Spleen (tissue), 11 donors: ENCODE measurements at regions not wholly inside any gene's neighbourhood (a gene's known extent, or its start where the extent isn't known, plus 50 kb on each side); places are given as distances from the start of the nearest gene placed in this dataset.

Experiments used
- DNase-seq: peaks from one replicate; pipeline ENCODE4 v3.0.0-alpha.2; 2020
- H3K27ac ChIP-seq, 8 donors: fragments of 200-600 bp; sonication (generic) in 7 of 8; 1 replicate in 4 of 8; 2 replicates in 4 of 8; pipeline versions ENCODE4 v1.5.0 to v1.8.0; 2016 to 2021; ENCODE audit warnings: inconsistent platforms in 4 of 8, mild to moderate bottlenecking in 4 of 8, moderate library complexity in 1 of 8
- H3K27me3 ChIP-seq, 7 donors: fragments of 200-600 bp; sonication (generic) in 6 of 7; replicated peaks in 1 of 7; 1 replicate in 4 of 7; 2 replicates in 3 of 7; pipeline versions ENCODE4 v1.5.0 to v1.8.0; 2016 to 2021; ENCODE audit warnings: inconsistent platforms in 3 of 7, mild to moderate bottlenecking in 1 of 7
- H3K36me3 ChIP-seq, 6 donors: fragments of 200-600 bp; sonication (generic) in 5 of 6; 1 replicate in 4 of 6; 2 replicates in 2 of 6; pipeline versions ENCODE4 v1.5.0 to v1.8.0; 2016 to 2021; ENCODE audit warnings: inconsistent platforms in 2 of 6
- H3K4me1 ChIP-seq, 6 donors: fragments of 200-600 bp; sonication (generic) in 5 of 6; 1 replicate in 3 of 6; 2 replicates in 3 of 6; pipeline versions ENCODE4 v1.5.0 to v1.8.0; 2016 to 2021; ENCODE audit warnings: inconsistent platforms in 3 of 6
- H3K4me3 ChIP-seq, 8 donors: fragments of 200-600 bp; sonication (generic) in 7 of 8; 1 replicate in 4 of 8; 2 replicates in 4 of 8; pipeline versions ENCODE4 v1.5.0 to v1.8.0; 2016 to 2021; ENCODE audit warnings: inconsistent platforms in 4 of 8, mild to moderate bottlenecking in 4 of 8, moderate library complexity in 2 of 8
- H3K9me3 ChIP-seq, 8 donors: fragments of 200-600 bp; sonication (generic) in 7 of 8; 1 replicate in 4 of 8; 2 replicates in 4 of 8; pipeline versions ENCODE4 v1.5.0 to v1.8.0; 2016 to 2021; ENCODE audit warnings: inconsistent platforms in 4 of 8
- CTCF ChIP-seq, 11 experiments: fragments of 200-600 bp in 7 of 11; fragments of 450-650 bp in 4 of 11; sonication (generic) in 4 of 11; IDR thresholded peaks in 8 of 11; conservative IDR thresholded peaks in 3 of 11; 1 replicate in 7 of 11; 2 replicates in 4 of 11; pipeline versions ENCODE4 v1.4.0 to v1.8.0; 2016 to 2021; ENCODE audit warnings: antibody characterized with exemption in 11 of 11, inconsistent platforms in 4 of 11, mild to moderate bottlenecking in 1 of 11
- POLR2A ChIP-seq, 3 donors: fragments of 450-650 bp; IDR thresholded peaks; one replicate each; pipeline ENCODE4 v1.5.1; 2017; ENCODE audit warnings: antibody characterized with exemption in 3 of 3, mild to moderate bottlenecking in 1 of 3
- POLR2AphosphoS5 ChIP-seq, 3 donors: sonication (generic); formaldehyde crosslinking; IDR thresholded peaks; one replicate each; pipeline ENCODE4 v1.5.1; 2017; ENCODE audit warnings: antibody characterized with exemption in 3 of 3
- WGBS, 5 donors: extraction: QIAGEN DNeasy Blood & Tissue Kit in 3 of 5; methylation state at CpG; one replicate each; pipeline versions ENCODE4 v1.1.5 to v1.1.7; 2013 to 2018; 5-methylcytosine and 5-hydroxymethylcytosine counted together
- intact Hi-C: fragments of 100-400 bp; cut with DNase I; formaldehyde crosslinking; loops from one replicate; pipeline ENCODE4 v1.15.0; 2023; ENCODE audit warnings: low total_unique reads
- donor health status: healthy with polysubstance abuse.
- donor health status: DM: no; HTN: no; CAD: no; lungs with moderate emphysema.
- donor health status: DM: no; HTN: no; CAD: no.
- donor health status: Bipolar disorder and iron deficiency.
- donor health status: healthy.
- donor health status: DM: no; HTN: no; CAD: no.
- donor health status: DM: yes; HTN: yes; CAD: no.

DNA sequence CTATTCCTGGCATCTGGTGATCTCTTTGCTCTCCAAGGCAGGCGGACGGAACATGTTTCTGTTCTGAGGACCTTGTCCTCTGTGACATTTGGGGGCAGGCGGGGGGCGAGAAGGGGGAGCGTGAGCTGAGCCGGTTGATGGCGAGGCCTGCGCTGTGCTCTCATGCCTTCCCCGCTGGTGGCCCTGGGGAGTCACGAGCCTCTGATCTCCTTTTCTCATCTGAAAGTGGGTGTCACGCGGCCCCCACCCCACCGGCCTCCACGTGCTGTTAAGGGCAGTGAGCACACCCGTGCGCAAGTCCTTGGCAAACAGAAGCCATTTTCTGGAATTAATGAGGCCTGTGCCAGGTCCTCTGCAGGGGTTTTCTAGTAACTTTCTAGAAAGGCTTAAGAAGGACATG, 102.8 kb upstream of the ACTRT2 start:
- no peak for DNase-seq
- no peaks in the 10 kb centered on the region for H3K9me3 ChIP-seq
- 88 to 96% (median 93%) methylated on average over 14 to 16 of the region's 16 CpGs for WGBS, 5 donors
- no peak overlapping the region for H3K4me3 ChIP-seq
- H3K36me3 ChIP-seq = no peaks in the 10 kb centered on the region
- TF ChIP-seq CTCF (IDR thresholded peaks at IDR 0.05 in 8 of 11, conservative IDR thresholded peaks at IDR 0.05 in 3 of 11) (no peak), POLR2AphosphoS5 (IDR thresholded peaks at IDR 0.05) (no peak), POLR2A (IDR thresholded peaks at IDR 0.05) (no peak)
- peaks cover 0 to 43% (median 11%) of the 10 kb centered on the region in 7 donors for H3K27me3 ChIP-seq
- peaks cover 0 to 7% (median 0%) of the 10 kb centered on the region in 6 donors for H3K4me1 ChIP-seq
- H3K27ac ChIP-seq = no peak overlapping the region
- intact Hi-C loops = no loop called here

GRCh38 chr1:2919841-2920240, 101.4 kb upstream of the ACTRT2 start:
- DNase-seq = no peak
- no peaks in the 10 kb centered on the region for H3K36me3 ChIP-seq
- no peak overlapping the region for H3K4me3 ChIP-seq
- peaks cover 0 to 7% (median 0%) of the 10 kb centered on the region in 6 donors for H3K4me1 ChIP-seq
- no peak for TF ChIP-seq POLR2A (IDR thresholded peaks at IDR 0.05)
- no peak for TF ChIP-seq CTCF (IDR thresholded peaks at IDR 0.05 in 8 of 11, conservative IDR thresholded peaks at IDR 0.05 in 3 of 11)
- TF ChIP-seq POLR2AphosphoS5 (IDR thresholded peaks at IDR 0.05) = no peak
- WGBS, 5 donors = 91 to 96% (median 92%) methylated on average over 10 to 17 of the region's 17 CpGs
- peaks cover 0 to 57% (median 12%) of the 10 kb centered on the region in 7 donors for H3K27me3 ChIP-seq
- H3K27ac ChIP-seq = no peak overlapping the region
- intact Hi-C loops = no loop called here
- no peaks in the 10 kb centered on the region for H3K9me3 ChIP-seq

GRCh38 chr1:2920421-2921015, 100.7 kb upstream of the ACTRT2 start:
- 73 to 88% (median 86%) methylated on average over 3 to 14 of the region's 14 CpGs for WGBS, 5 donors
- Histone ChIP-seq H3K4me1 (peaks cover 0 to 7% (median 0%) of the 10 kb centered on the region in 6 donors), H3K27me3 (peaks cover 0 to 64% (median 12%) of the 10 kb centered on the region in 7 donors), H3K4me3 (no peak overlapping the region), H3K27ac (no peak overlapping the region), H3K9me3 (no peaks in the 10 kb centered on the region), H3K36me3 (no peaks in the 10 kb centered on the region)
- no peak for TF ChIP-seq CTCF (IDR thresholded peaks at IDR 0.05 in 8 of 11, conservative IDR thresholded peaks at IDR 0.05 in 3 of 11)
- TF ChIP-seq POLR2A (IDR thresholded peaks at IDR 0.05) = no peak
- no peak for TF ChIP-seq POLR2AphosphoS5 (IDR thresholded peaks at IDR 0.05)
- no peak for DNase-seq
- intact Hi-C loops = no loop called here

DNA sequence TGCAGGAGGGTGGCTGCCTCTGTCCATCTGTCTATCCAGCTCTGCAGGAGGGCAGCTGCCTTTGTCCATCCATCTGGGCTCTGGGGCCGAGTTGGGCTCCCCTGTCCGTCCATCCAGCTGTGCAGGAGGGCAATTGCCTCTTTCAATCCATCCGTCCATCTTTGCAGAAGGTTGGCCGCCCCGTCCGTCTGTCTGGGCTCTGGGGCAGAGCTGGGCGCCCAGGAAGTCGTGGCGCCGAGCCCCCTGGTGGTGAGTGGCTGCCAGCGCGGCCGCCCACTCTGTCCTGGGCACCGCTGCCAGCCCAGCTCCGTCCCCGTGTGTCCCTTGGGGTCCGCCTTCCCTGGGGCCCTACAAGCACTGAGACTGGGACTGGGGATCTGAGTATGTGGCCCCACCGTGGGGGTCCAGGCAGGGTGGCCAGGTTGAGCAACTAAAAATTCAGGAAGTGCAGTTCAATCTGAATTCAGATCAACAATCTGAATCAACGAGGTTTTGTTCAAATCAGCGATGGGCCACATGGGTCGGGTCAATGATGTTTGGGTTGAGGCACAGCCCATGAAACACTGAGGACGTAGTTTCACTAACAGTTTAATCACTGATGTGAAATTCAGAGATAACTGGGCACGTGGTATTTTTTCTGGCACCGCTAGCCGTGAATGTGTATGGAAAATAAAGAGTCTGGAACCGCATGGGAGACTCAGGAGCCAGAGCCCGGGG, 99.1 kb upstream of the ACTRT2 start:
- peaks cover 0 to 7% (median 0%) of the 10 kb centered on the region in 6 donors for H3K4me1 ChIP-seq
- TF ChIP-seq CTCF (IDR thresholded peaks at IDR 0.05 in 8 of 11, conservative IDR thresholded peaks at IDR 0.05 in 3 of 11) (peak; percentile 29 to 81 (median 56)), POLR2AphosphoS5 (IDR thresholded peaks at IDR 0.05) (no peak), POLR2A (IDR thresholded peaks at IDR 0.05) (no peak)
- intact Hi-C loops = no loop called here
- H3K9me3 ChIP-seq = no peaks in the 10 kb centered on the region
- DNase-seq = no peak
- 53 to 74% (median 68%) methylated on average over 23 to 27 of the region's 27 CpGs for WGBS, 5 donors
- H3K4me3 ChIP-seq = no peak overlapping the region
- no peak overlapping the region for H3K27ac ChIP-seq
- peaks cover 0 to 72% (median 12%) of the 10 kb centered on the region in 7 donors for H3K27me3 ChIP-seq
- H3K36me3 ChIP-seq = no peaks in the 10 kb centered on the region
